GM12878 (cell line): ENCODE measurements at regions not wholly inside any gene's neighbourhood (a gene's known extent, or its start where the extent isn't known, plus 50 kb on each side); places are given as distances from the start of the nearest gene placed in this dataset.

ENCODE experiments used
- ATAC-seq: fragments of 200-7000 bp; cut with Tn5 transposase; 3 replicates; pipeline ENCODE4 v1.9.1; 2020; ENCODE audit warnings: mild to moderate bottlenecking, moderate library complexity
- BruUV-seq: library from RNA; stranded (reverse); fragments of 400-500 nt; replicated peaks from 2 replicates; lab custom pipeline; 2021; lab: Mats Ljungman, UMichigan
- CTCF ChIA-PET: fragments of 300-600 bp; sonication (Branson Sonifier 250); formaldehyde crosslinking; extraction: SDS; loops from one replicate; lab custom pipeline; 2021; ENCODE audit warnings: inconsistent platforms; lab: Yijun Ruan, JAX
- POLR2A ChIA-PET: fragments of 350-600 bp; formaldehyde crosslinking; extraction: SDS; loops from one replicate; lab custom pipeline; 2021; ENCODE audit warnings: inconsistent platforms; lab: Charles Lee
- RAD21 ChIA-PET: fragments of 300-600 bp; sonication (Branson Sonifier 250); formaldehyde crosslinking; loops from one replicate; lab custom pipeline; 2023; ENCODE audit warnings: antibody characterized with exemption; ENCODE audit not compliant: unreplicated experiment; lab: Charles Lee
- SMC1A ChIA-PET: fragments of 300-600 bp; sonication (Branson Sonifier 250); formaldehyde crosslinking; loops from one replicate; lab custom pipeline; 2023; ENCODE audit not compliant: unreplicated experiment, uncharacterized antibody; lab: Charles Lee
- DNase-seq: peaks from one replicate; pipeline ENCODE4 v3.0.0-alpha.2; 2011; ENCODE audit warnings: low read depth, low spot score
- FAIRE-seq: peaks from 3 replicates; lab custom pipeline; 2011; peaks lifted over from hg19 to GRCh38; lab: Jason Lieb, UNC
- H2AFZ ChIP-seq: 2 replicates; pipeline ENCODE4 v1.6.0; 2011; ENCODE audit warnings: low read depth, low read length, control low read depth; ENCODE audit not compliant: control insufficient read depth
- H3K27ac ChIP-seq: 2 replicates; pipeline ENCODE4 v1.5.1; 2011; ENCODE audit warnings: control low read depth; ENCODE audit not compliant: control insufficient read depth, insufficient read depth
- H3K27me3 ChIP-seq, 2 experiments: replicated peaks in 1 of 2; 2 replicates each; pipeline versions ENCODE4 v1.6.0 to v1.6.1; 2011; ENCODE audit warnings: low read length in 1 of 2; ENCODE audit not compliant: control insufficient read depth in 2 of 2, insufficient read depth in 2 of 2
- H3K36me3 ChIP-seq, 2 experiments: 2 replicates each; pipeline ENCODE4 v1.5.1; 2011; ENCODE audit warnings: low read length in 1 of 2; ENCODE audit not compliant: control insufficient read depth in 2 of 2, insufficient read depth in 2 of 2
- H3K4me1 ChIP-seq: 2 replicates; pipeline ENCODE4 v1.6.1; 2011; ENCODE audit warnings: mild to moderate bottlenecking, low read length, moderate library complexity, mixed read lengths; ENCODE audit not compliant: control insufficient read depth, insufficient read depth
- H3K4me2 ChIP-seq: 2 replicates; pipeline ENCODE4 v1.6.0; 2011; ENCODE audit warnings: control low read depth; ENCODE audit not compliant: control insufficient read depth, insufficient read depth
- H3K4me3 ChIP-seq: fragments of 200-600 bp; sonication (generic); 2 replicates; pipeline ENCODE4 v1.5.1; 2016
- H3K79me2 ChIP-seq: 2 replicates; pipeline ENCODE4 v1.6.0; 2011; ENCODE audit warnings: low read length; ENCODE audit not compliant: control insufficient read depth, insufficient read depth
- H3K9ac ChIP-seq: 2 replicates; pipeline ENCODE4 v1.8.0; 2011; ENCODE audit warnings: low read length, control low read depth, mixed read lengths; ENCODE audit not compliant: control insufficient read depth, insufficient read depth
- H3K9me3 ChIP-seq: replicated peaks from 3 replicates; pipeline ENCODE4 v1.5.1; 2011; ENCODE audit warnings: mild to moderate bottlenecking, low read length; ENCODE audit not compliant: control insufficient read depth, insufficient read depth
- H4K20me1 ChIP-seq: 2 replicates; pipeline ENCODE4 v1.6.0; 2011; ENCODE audit not compliant: control insufficient read depth, insufficient read depth
- BMI1 ChIP-seq: fragments of 450-650 bp; IDR thresholded peaks from 2 replicates; pipeline ENCODE4 v1.6.1; 2016; ENCODE audit warnings: mild to moderate bottlenecking, moderate library complexity, borderline replicate concordance
- BRCA1 ChIP-seq: IDR thresholded peaks from 2 replicates; pipeline ENCODE4 v1.6.1; 2011; ENCODE audit warnings: low read depth, low read length, improper control_type of control experiment
- CREM ChIP-seq: IDR thresholded peaks from 2 replicates; pipeline ENCODE4 v1.6.1; 2014; ENCODE audit warnings: antibody characterized with exemption, low read depth
- DPF2 ChIP-seq: fragments of 450-650 bp; IDR thresholded peaks from 2 replicates; pipeline ENCODE4 v1.6.1; 2017; ENCODE audit warnings: mild to moderate bottlenecking
- EGR1 ChIP-seq, 2 experiments: IDR thresholded peaks; 1 replicate in 1 of 2; 2 replicates in 1 of 2; pipeline ENCODE4 v1.6.1; 2011 to 2012; ENCODE audit warnings: low read depth in 2 of 2, low read length in 2 of 2, borderline replicate concordance in 1 of 2, mild to moderate bottlenecking in 1 of 2, moderate library complexity in 1 of 2
- FOS ChIP-seq: IDR thresholded peaks from 3 replicates; pipeline ENCODE4 v1.6.1; 2011; ENCODE audit warnings: borderline replicate concordance; ENCODE audit not compliant: insufficient read length; ENCODE audit errors: extremely low read depth
- FOXM1 ChIP-seq: IDR thresholded peaks from 2 replicates; pipeline ENCODE4 v1.6.1; 2012; ENCODE audit warnings: low read depth, mild to moderate bottlenecking, inconsistent platforms, low read length, moderate library complexity
- SMAD1 ChIP-seq: fragments of 450-650 bp; IDR thresholded peaks from 2 replicates; pipeline ENCODE4 v1.6.1; 2018; ENCODE audit warnings: mild to moderate bottlenecking, low read depth; ENCODE audit not compliant: partially characterized antibody
- TCF12 ChIP-seq: IDR thresholded peaks from 2 replicates; pipeline ENCODE4 v1.6.1; 2011; ENCODE audit warnings: low read depth, mild to moderate bottlenecking, low read length
- TCF3 ChIP-seq: IDR thresholded peaks from 2 replicates; pipeline ENCODE4 v1.6.1; 2012; ENCODE audit warnings: low read depth, mild to moderate bottlenecking, low read length, borderline replicate concordance; ENCODE audit not compliant: insufficient read depth
- ZZZ3 ChIP-seq: IDR thresholded peaks from 2 replicates; pipeline ENCODE4 v1.6.1; 2011; ENCODE audit warnings: low read depth; ENCODE audit not compliant: control insufficient read depth, insufficient read length
- in situ Hi-C: fragments of 300-500 bp; cut with MboI; formaldehyde crosslinking; loops from 9 replicates; pipeline ENCODE4 v1.14.3; 2018; ENCODE audit warnings: mixed read lengths
- intact Hi-C: fragments of 100-400 bp; cut with micrococcal nuclease; formaldehyde crosslinking; loops from one replicate; pipeline ENCODE4 v1.14.2; 2022; ENCODE audit not compliant: unreplicated experiment
- TF ChIP-seq, protein P1 (sequence below): fragments of 450-650 bp; formaldehyde crosslinking; IDR thresholded peaks from 2 replicates; pipeline ENCODE4 v1.5.0; 2022; ENCODE audit warnings: mild to moderate bottlenecking, missing genetic modification characterization
- TF ChIP-seq, protein P2 (sequence below): IDR thresholded peaks from 2 replicates; pipeline ENCODE4 v1.6.1; 2011; ENCODE audit warnings: borderline replicate concordance, low read depth, mild to moderate bottlenecking, moderate library complexity, mixed read lengths, low read length; ENCODE audit not compliant: insufficient read depth; ENCODE audit errors: extremely low read length
- TF ChIP-seq, protein P3 (sequence below): IDR thresholded peaks from 2 replicates; pipeline ENCODE4 v1.6.1; 2012; ENCODE audit warnings: low read depth, low read length, improper control_type of control experiment
- TF ChIP-seq, protein P4 (sequence below): fragments of 450-650 bp; IDR thresholded peaks from 2 replicates; pipeline ENCODE4 v1.6.1; 2014; ENCODE audit warnings: mild to moderate bottlenecking

DNA sequence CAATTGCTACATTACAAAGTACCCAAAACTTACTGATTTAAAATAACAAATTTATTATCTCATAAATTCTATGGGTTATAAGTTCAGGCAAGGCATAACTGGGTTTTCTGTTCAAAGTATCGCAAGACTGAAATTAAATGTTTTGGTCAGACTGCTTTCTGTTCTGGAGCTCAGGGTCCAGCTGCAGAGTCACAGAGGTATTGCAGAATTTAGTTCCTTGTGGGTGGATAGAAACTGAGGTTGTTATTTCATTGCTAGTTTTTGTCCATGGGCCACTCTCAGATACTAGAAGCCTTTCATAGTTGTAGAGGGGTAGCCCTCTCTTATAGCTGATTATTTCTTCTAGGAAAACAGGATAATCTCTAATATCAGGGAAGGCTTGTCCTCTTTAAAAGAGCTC, 467.9 kb downstream of the TRHDE start (continued):
- TF ChIP-seq, protein P1, sequence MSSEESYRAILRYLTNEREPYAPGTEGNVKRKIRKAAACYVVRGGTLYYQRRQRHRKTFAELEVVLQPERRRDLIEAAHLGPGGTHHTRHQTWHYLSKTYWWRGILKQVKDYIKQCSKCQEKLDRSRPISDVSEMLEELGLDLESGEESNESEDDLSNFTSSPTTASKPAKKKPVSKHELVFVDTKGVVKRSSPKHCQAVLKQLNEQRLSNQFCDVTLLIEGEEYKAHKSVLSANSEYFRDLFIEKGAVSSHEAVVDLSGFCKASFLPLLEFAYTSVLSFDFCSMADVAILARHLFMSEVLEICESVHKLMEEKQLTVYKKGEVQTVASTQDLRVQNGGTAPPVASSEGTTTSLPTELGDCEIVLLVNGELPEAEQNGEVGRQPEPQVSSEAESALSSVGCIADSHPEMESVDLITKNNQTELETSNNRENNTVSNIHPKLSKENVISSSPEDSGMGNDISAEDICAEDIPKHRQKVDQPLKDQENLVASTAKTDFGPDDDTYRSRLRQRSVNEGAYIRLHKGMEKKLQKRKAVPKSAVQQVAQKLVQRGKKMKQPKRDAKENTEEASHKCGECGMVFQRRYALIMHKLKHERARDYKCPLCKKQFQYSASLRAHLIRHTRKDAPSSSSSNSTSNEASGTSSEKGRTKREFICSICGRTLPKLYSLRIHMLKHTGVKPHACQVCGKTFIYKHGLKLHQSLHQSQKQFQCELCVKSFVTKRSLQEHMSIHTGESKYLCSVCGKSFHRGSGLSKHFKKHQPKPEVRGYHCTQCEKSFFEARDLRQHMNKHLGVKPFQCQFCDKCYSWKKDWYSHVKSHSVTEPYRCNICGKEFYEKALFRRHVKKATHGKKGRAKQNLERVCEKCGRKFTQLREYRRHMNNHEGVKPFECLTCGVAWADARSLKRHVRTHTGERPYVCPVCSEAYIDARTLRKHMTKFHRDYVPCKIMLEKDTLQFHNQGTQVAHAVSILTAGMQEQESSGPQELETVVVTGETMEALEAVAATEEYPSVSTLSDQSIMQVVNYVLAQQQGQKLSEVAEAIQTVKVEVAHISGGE (CRISPR knock-in tag): no peak
- TF ChIP-seq TCF3: no peak
- TF ChIP-seq FOXM1: no peak

DNA sequence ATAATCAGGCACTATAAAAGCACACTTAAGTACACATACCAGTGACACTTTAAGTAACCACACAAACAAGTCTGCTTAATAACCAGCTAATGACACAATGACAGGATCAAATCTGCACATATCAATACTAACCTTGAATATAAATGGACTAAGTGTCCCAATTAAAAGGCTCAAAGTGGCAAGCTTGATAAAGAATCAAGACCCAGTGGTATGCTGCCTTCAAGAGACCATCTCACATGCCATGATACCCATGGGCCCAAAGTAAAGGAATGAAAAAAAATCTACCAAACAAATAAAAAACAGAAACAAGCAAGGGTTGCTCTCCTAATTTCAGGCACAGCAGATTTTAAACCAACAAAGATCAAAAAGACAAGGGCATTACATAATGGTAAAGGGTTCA, 470.4 kb downstream of the TRHDE start:
- SMC1A ChIA-PET: no interaction called here
- FAIRE-seq (no peak), ATAC-seq (no peak), DNase-seq (no peak)
- BruUV-seq: no TSS peak
- no peak overlapping the region for H3K4me3 ChIP-seq
- intact Hi-C loops: no loop called here
- no peak overlapping the region for H2AFZ ChIP-seq
- H3K79me2 ChIP-seq: no peaks in the 10 kb centered on the region
- H3K36me3 ChIP-seq: no peaks in the 10 kb centered on the region
- RAD21 ChIA-PET: no interaction called here
- no peak overlapping the region for H3K9ac ChIP-seq
- POLR2A ChIA-PET: no interaction called here
- no peak overlapping the region for H3K27ac ChIP-seq
- no peaks in the 10 kb centered on the region for H4K20me1 ChIP-seq
- in situ Hi-C loops: no loop called here
- H3K27me3 ChIP-seq: no peaks in the 10 kb centered on the region
- no peaks in the 10 kb centered on the region for H3K4me1 ChIP-seq
- CTCF ChIA-PET: no interaction called here
- H3K4me2 ChIP-seq: no peak overlapping the region
- H3K9me3 ChIP-seq: no peaks in the 10 kb centered on the region
- TF ChIP-seq DPF2: no peak
- TF ChIP-seq, protein P2, sequence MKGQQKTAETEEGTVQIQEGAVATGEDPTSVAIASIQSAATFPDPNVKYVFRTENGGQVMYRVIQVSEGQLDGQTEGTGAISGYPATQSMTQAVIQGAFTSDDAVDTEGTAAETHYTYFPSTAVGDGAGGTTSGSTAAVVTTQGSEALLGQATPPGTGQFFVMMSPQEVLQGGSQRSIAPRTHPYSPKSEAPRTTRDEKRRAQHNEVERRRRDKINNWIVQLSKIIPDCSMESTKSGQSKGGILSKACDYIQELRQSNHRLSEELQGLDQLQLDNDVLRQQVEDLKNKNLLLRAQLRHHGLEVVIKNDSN: no peak
- TF ChIP-seq, protein P3, sequence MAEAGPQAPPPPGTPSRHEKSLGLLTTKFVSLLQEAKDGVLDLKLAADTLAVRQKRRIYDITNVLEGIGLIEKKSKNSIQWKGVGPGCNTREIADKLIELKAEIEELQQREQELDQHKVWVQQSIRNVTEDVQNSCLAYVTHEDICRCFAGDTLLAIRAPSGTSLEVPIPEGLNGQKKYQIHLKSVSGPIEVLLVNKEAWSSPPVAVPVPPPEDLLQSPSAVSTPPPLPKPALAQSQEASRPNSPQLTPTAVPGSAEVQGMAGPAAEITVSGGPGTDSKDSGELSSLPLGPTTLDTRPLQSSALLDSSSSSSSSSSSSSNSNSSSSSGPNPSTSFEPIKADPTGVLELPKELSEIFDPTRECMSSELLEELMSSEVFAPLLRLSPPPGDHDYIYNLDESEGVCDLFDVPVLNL: no peak
- TF ChIP-seq, protein P4, sequence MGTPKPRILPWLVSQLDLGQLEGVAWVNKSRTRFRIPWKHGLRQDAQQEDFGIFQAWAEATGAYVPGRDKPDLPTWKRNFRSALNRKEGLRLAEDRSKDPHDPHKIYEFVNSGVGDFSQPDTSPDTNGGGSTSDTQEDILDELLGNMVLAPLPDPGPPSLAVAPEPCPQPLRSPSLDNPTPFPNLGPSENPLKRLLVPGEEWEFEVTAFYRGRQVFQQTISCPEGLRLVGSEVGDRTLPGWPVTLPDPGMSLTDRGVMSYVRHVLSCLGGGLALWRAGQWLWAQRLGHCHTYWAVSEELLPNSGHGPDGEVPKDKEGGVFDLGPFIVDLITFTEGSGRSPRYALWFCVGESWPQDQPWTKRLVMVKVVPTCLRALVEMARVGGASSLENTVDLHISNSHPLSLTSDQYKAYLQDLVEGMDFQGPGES: no peak
- TF ChIP-seq ZZZ3: no peak
- TF ChIP-seq SMAD1: no peak
- no peak for TF ChIP-seq EGR1 (IDR thresholded peaks at IDR 0.05; ENCODE audit: borderline replicate concordance in 1 of 2, low read depth in 2 of 2, low read length in 2 of 2)
- TF ChIP-seq FOS: no peak
- TF ChIP-seq CREM: no peak
- no peak for TF ChIP-seq BMI1
- TF ChIP-seq TCF12: no peak
- TF ChIP-seq BRCA1: no peak
